GM23338 (cell line): ENCODE measurements at regions not wholly inside any gene's neighbourhood (a gene's known extent, or its start where the extent isn't known, plus 50 kb on each side); places are given as distances from the start of the nearest gene placed in this dataset.

Experiments used
- ATAC-seq: fragments of 200-7000 bp; cut with Tn5 transposase; 3 replicates; pipeline ENCODE4 v1.9.1; 2020
- DNase-seq: peaks from one replicate; pipeline ENCODE4 v3.0.0-alpha.2; 2015; ENCODE audit warnings: low spot score
- H2AFZ ChIP-seq: fragments of 200-600 bp; sonication (generic); 2 replicates; pipeline ENCODE4 v1.8.0; 2016; ENCODE audit warnings: antibody characterized with exemption, mild to moderate bottlenecking, moderate library complexity
- H3F3A ChIP-seq: fragments of 200-600 bp; sonication (generic); replicated peaks from 2 replicates; pipeline ENCODE4 v1.8.0; 2017; ENCODE audit warnings: antibody characterized with exemption, mixed run types, low read depth
- H3K27ac ChIP-seq: fragments of 200-600 bp; sonication (generic); 2 replicates; pipeline ENCODE4 v1.6.1; 2016; ENCODE audit warnings: low read depth
- H3K27me3 ChIP-seq: fragments of 200-600 bp; sonication (generic); 2 replicates; pipeline ENCODE4 v1.8.0; 2016; ENCODE audit warnings: mild to moderate bottlenecking, mixed run types, moderate library complexity; ENCODE audit not compliant: insufficient read depth
- H3K36me3 ChIP-seq: fragments of 200-600 bp; sonication (generic); 2 replicates; pipeline ENCODE4 v1.8.0; 2016; ENCODE audit warnings: mild to moderate bottlenecking; ENCODE audit not compliant: insufficient read depth
- H3K4me1 ChIP-seq: fragments of 200-600 bp; sonication (generic); 2 replicates; pipeline ENCODE4 v1.8.0; 2016; ENCODE audit warnings: mild to moderate bottlenecking, moderate library complexity; ENCODE audit not compliant: insufficient read depth
- H3K4me2 ChIP-seq: fragments of 200-600 bp; sonication (generic); 2 replicates; pipeline ENCODE4 v1.7.1; 2017; ENCODE audit warnings: mixed run types
- H3K4me3 ChIP-seq: fragments of 200-600 bp; sonication (generic); 2 replicates; pipeline ENCODE4 v1.6.1; 2016; ENCODE audit warnings: mixed run types
- H3K79me2 ChIP-seq: fragments of 200-600 bp; sonication (generic); replicated peaks from 2 replicates; pipeline ENCODE4 v1.8.0; 2017; ENCODE audit warnings: mild to moderate bottlenecking; ENCODE audit not compliant: insufficient read depth
- H3K9me2 ChIP-seq: fragments of 200-600 bp; sonication (generic); 2 replicates; pipeline ENCODE4 v1.8.0; 2017; ENCODE audit not compliant: insufficient read depth
- H4K20me1 ChIP-seq: fragments of 200-600 bp; sonication (generic); replicated peaks from 2 replicates; pipeline ENCODE4 v1.8.0; 2017; ENCODE audit warnings: mild to moderate bottlenecking; ENCODE audit not compliant: insufficient read depth
- H3K27ac Mint-ChIP-seq: 2 replicates; pipeline ENCODE4 v1.8.0; 2020; ENCODE audit warnings: inconsistent platforms, mild to moderate bottlenecking, moderate library complexity, mixed read lengths
- H3K27me3 Mint-ChIP-seq: 3 replicates; pipeline ENCODE4 v1.8.0; 2022; ENCODE audit warnings: low read depth, mild to moderate bottlenecking, moderate library complexity, mixed read lengths, inconsistent platforms; ENCODE audit not compliant: insufficient read depth, poor library complexity
- H3K36me3 Mint-ChIP-seq: 3 replicates; pipeline ENCODE4 v1.8.0; 2021; ENCODE audit warnings: low read depth, mild to moderate bottlenecking, inconsistent platforms, moderate library complexity, mixed read lengths
- H3K4me1 Mint-ChIP-seq: 3 replicates; pipeline ENCODE4 v1.8.0; 2020; ENCODE audit warnings: mild to moderate bottlenecking, inconsistent platforms, mixed read lengths
- H3K4me3 Mint-ChIP-seq: 3 replicates; pipeline ENCODE4 v1.8.0; 2021; ENCODE audit warnings: moderate library complexity, mild to moderate bottlenecking, inconsistent platforms, mixed read lengths
- H3K9me3 Mint-ChIP-seq: 3 replicates; pipeline ENCODE4 v1.8.0; 2020; ENCODE audit warnings: moderate library complexity, mild to moderate bottlenecking, inconsistent platforms, mixed read lengths
- CREB1 ChIP-seq: fragments of 250-450 bp; sonication (Bioruptor Pico); IDR thresholded peaks from 2 replicates; pipeline ENCODE4 v1.5.0; 2020; ENCODE audit warnings: low read depth, mild to moderate bottlenecking, moderate library complexity
- EZH2 ChIP-seq: fragments of 200-600 bp; sonication (generic); IDR thresholded peaks from one replicate; pipeline ENCODE4 v1.8.0; 2017; ENCODE audit warnings: antibody characterized with exemption, mild to moderate bottlenecking, low read depth; ENCODE audit not compliant: unreplicated experiment
- EZH2phosphoT487 ChIP-seq: fragments of 200-600 bp; sonication (generic); IDR thresholded peaks from one replicate; pipeline ENCODE4 v1.8.1; 2018; ENCODE audit warnings: antibody characterized with exemption; ENCODE audit not compliant: unreplicated experiment
- JUNB ChIP-seq: IDR thresholded peaks from one replicate; pipeline ENCODE4 v1.6.1; 2016; ENCODE audit warnings: antibody characterized with exemption; ENCODE audit not compliant: unreplicated experiment
- NANOG ChIP-seq: IDR thresholded peaks from 2 replicates; pipeline ENCODE4 v1.6.1; 2016; ENCODE audit warnings: antibody characterized with exemption, borderline replicate concordance
- STAT1 ChIP-seq: IDR thresholded peaks from one replicate; pipeline ENCODE4 v1.6.1; 2016; ENCODE audit warnings: antibody characterized with exemption; ENCODE audit not compliant: unreplicated experiment
- ZNF331 ChIP-seq: fragments of 250-450 bp; sonication (Bioruptor Pico); IDR thresholded peaks from 2 replicates; pipeline ENCODE4 v1.5.0; 2020; ENCODE audit warnings: low read depth, mild to moderate bottlenecking, moderate library complexity
- TF ChIP-seq, protein P1 (sequence below): fragments of 250-450 bp; sonication (Bioruptor Pico); IDR thresholded peaks from 2 replicates; pipeline ENCODE4 v1.5.0; 2020; ENCODE audit warnings: mild to moderate bottlenecking, moderate library complexity
- TF ChIP-seq, protein P2 (sequence below): IDR thresholded peaks from one replicate; pipeline ENCODE4 v1.6.1; 2018; ENCODE audit warnings: antibody characterized with exemption; ENCODE audit not compliant: unreplicated experiment

- Histone ChIP-seq H3K4me1 (no peaks in the 10 kb centered on the region), H4K20me1 (no peaks in the 10 kb centered on the region), H3K36me3 (no peaks in the 10 kb centered on the region), H3K4me3 (no peak overlapping the region), H2AFZ (no peak overlapping the region), H3K9me2 (no peaks in the 10 kb centered on the region), H3K4me2 (no peak overlapping the region), H3K27me3 (no peaks in the 10 kb centered on the region), H3K27ac (no peak overlapping the region), H3K79me2 (no peaks in the 10 kb centered on the region), H3F3A (no peaks in the 10 kb centered on the region)
- ATAC-seq = peak; percentile 56; the same call in 2 of the 3 replicates
- peaks cover under 1% of the 10 kb centered on the region; the same call in 2 of the 3 replicates for H3K9me3 Mint-ChIP-seq
- H3K4me3 Mint-ChIP-seq = no peak overlapping the region
- peaks cover 5% of the 10 kb centered on the region for H3K27me3 Mint-ChIP-seq
- H3K36me3 Mint-ChIP-seq = no peaks in the 10 kb centered on the region
- peak; percentile 11 for DNase-seq
- no peaks in the 10 kb centered on the region for H3K4me1 Mint-ChIP-seq
- TF ChIP-seq CREB1 = no peak
- TF ChIP-seq JUNB = no peak
- TF ChIP-seq, protein P1, sequence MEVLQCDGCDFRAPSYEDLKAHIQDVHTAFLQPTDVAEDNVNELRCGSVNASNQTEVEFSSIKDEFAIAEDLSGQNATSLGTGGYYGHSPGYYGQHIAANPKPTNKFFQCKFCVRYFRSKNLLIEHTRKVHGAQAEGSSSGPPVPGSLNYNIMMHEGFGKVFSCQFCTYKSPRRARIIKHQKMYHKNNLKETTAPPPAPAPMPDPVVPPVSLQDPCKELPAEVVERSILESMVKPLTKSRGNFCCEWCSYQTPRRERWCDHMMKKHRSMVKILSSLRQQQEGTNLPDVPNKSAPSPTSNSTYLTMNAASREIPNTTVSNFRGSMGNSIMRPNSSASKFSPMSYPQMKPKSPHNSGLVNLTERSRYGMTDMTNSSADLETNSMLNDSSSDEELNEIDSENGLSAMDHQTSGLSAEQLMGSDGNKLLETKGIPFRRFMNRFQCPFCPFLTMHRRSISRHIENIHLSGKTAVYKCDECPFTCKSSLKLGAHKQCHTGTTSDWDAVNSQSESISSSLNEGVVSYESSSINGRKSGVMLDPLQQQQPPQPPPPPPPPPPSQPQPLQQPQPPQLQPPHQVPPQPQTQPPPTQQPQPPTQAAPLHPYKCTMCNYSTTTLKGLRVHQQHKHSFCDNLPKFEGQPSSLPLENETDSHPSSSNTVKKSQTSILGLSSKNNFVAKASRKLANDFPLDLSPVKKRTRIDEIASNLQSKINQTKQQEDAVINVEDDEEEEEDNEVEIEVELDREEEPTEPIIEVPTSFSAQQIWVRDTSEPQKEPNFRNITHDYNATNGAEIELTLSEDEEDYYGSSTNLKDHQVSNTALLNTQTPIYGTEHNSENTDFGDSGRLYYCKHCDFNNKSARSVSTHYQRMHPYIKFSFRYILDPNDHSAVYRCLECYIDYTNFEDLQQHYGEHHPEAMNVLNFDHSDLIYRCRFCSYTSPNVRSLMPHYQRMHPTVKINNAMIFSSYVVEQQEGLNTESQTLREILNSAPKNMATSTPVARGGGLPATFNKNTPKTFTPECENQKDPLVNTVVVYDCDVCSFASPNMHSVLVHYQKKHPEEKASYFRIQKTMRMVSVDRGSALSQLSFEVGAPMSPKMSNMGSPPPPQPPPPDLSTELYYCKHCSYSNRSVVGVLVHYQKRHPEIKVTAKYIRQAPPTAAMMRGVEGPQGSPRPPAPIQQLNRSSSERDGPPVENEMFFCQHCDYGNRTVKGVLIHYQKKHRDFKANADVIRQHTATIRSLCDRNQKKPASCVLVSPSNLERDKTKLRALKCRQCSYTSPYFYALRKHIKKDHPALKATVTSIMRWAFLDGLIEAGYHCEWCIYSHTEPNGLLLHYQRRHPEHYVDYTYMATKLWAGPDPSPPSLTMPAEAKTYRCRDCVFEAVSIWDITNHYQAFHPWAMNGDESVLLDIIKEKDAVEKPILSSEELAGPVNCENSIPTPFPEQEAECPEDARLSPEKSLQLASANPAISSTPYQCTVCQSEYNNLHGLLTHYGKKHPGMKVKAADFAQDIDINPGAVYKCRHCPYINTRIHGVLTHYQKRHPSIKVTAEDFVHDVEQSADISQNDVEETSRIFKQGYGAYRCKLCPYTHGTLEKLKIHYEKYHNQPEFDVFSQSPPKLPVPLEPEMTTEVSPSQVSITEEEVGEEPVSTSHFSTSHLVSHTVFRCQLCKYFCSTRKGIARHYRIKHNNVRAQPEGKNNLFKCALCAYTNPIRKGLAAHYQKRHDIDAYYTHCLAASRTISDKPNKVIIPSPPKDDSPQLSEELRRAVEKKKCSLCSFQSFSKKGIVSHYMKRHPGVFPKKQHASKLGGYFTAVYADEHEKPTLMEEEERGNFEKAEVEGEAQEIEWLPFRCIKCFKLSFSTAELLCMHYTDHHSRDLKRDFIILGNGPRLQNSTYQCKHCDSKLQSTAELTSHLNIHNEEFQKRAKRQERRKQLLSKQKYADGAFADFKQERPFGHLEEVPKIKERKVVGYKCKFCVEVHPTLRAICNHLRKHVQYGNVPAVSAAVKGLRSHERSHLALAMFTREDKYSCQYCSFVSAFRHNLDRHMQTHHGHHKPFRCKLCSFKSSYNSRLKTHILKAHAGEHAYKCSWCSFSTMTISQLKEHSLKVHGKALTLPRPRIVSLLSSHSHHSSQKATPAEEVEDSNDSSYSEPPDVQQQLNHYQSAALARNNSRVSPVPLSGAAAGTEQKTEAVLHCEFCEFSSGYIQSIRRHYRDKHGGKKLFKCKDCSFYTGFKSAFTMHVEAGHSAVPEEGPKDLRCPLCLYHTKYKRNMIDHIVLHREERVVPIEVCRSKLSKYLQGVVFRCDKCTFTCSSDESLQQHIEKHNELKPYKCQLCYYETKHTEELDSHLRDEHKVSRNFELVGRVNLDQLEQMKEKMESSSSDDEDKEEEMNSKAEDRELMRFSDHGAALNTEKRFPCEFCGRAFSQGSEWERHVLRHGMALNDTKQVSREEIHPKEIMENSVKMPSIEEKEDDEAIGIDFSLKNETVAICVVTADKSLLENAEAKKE = no peak
- no peak for TF ChIP-seq NANOG
- TF ChIP-seq, protein P2, sequence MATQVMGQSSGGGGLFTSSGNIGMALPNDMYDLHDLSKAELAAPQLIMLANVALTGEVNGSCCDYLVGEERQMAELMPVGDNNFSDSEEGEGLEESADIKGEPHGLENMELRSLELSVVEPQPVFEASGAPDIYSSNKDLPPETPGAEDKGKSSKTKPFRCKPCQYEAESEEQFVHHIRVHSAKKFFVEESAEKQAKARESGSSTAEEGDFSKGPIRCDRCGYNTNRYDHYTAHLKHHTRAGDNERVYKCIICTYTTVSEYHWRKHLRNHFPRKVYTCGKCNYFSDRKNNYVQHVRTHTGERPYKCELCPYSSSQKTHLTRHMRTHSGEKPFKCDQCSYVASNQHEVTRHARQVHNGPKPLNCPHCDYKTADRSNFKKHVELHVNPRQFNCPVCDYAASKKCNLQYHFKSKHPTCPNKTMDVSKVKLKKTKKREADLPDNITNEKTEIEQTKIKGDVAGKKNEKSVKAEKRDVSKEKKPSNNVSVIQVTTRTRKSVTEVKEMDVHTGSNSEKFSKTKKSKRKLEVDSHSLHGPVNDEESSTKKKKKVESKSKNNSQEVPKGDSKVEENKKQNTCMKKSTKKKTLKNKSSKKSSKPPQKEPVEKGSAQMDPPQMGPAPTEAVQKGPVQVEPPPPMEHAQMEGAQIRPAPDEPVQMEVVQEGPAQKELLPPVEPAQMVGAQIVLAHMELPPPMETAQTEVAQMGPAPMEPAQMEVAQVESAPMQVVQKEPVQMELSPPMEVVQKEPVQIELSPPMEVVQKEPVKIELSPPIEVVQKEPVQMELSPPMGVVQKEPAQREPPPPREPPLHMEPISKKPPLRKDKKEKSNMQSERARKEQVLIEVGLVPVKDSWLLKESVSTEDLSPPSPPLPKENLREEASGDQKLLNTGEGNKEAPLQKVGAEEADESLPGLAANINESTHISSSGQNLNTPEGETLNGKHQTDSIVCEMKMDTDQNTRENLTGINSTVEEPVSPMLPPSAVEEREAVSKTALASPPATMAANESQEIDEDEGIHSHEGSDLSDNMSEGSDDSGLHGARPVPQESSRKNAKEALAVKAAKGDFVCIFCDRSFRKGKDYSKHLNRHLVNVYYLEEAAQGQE = no peak
- TF ChIP-seq EZH2 = no peak
- no peak for TF ChIP-seq STAT1
- no peak for TF ChIP-seq ZNF331 (CRISPR knock-in tag)
- TF ChIP-seq EZH2phosphoT487 = no peak
- no peak overlapping the region for H3K27ac Mint-ChIP-seq
These were observed 57.8 kb upstream of the ST8SIA3 start for GRCh38 chr18:57294547-57294946.
